ENCODE measurements at regions not wholly inside any gene's neighbourhood (a gene's known extent, or its start where the extent isn't known, plus 50 kb on each side); places are given as distances from the start of the nearest gene placed in this dataset.

DNA sequence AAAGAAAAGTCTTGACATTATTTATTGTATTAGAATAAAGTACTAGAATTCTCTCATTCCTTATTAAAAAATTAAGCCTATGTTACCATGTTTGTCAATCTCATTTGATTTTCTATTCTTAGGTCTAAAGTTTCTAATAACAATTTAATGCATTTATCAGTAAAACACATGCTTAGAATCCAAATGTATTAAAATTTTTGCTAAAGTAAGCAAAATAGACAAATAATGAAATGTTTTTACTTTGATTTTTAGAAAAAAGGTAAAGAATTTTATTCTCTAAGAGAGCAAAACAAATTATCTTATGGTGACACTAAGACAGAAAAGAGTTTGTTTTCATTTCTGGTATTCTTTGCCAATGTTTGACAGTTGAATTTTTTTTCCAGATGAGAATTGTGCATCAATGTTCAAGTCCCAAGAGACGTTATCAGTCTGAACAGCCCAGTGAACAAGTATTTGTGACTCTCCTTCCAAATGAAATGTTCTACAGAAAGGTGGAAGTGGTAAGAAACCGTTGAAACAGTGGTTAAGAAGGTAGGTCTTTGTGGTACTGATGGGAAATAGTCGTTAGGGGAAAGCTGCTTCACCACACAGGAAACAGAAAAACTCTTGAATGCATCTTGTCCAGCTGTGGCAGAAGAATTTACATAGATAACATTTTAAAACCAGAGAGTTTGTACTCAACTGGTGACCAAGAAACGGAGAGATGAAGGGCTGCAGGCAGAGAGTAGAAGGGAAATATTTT lies 402.5 kb downstream of the PTPRC start (continued):
- TF ChIP-seq, protein P1, sequence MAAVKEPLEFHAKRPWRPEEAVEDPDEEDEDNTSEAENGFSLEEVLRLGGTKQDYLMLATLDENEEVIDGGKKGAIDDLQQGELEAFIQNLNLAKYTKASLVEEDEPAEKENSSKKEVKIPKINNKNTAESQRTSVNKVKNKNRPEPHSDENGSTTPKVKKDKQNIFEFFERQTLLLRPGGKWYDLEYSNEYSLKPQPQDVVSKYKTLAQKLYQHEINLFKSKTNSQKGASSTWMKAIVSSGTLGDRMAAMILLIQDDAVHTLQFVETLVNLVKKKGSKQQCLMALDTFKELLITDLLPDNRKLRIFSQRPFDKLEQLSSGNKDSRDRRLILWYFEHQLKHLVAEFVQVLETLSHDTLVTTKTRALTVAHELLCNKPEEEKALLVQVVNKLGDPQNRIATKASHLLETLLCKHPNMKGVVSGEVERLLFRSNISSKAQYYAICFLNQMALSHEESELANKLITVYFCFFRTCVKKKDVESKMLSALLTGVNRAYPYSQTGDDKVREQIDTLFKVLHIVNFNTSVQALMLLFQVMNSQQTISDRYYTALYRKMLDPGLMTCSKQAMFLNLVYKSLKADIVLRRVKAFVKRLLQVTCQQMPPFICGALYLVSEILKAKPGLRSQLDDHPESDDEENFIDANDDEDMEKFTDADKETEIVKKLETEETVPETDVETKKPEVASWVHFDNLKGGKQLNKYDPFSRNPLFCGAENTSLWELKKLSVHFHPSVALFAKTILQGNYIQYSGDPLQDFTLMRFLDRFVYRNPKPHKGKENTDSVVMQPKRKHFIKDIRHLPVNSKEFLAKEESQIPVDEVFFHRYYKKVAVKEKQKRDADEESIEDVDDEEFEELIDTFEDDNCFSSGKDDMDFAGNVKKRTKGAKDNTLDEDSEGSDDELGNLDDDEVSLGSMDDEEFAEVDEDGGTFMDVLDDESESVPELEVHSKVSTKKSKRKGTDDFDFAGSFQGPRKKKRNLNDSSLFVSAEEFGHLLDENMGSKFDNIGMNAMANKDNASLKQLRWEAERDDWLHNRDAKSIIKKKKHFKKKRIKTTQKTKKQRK (IDR thresholded peaks at IDR 0.05; ENCODE audit: low read depth, low read length) = no peak
- no peak for TF ChIP-seq SRF (IDR thresholded peaks at IDR 0.05; ENCODE audit: low read depth in 2 of 2, low read length in 2 of 2)
- TF ChIP-seq NFXL1 (IDR thresholded peaks at IDR 0.05; ENCODE audit: borderline replicate concordance) = no peak
- no peak for TF ChIP-seq HCFC1 (IDR thresholded peaks at IDR 0.05; ENCODE audit: low read length)
- peak; percentile 68 for TF ChIP-seq BMI1 (IDR thresholded peaks at IDR 0.05; ENCODE audit: borderline replicate concordance)
- TF ChIP-seq SREBF2 (IDR thresholded peaks at IDR 0.05; ENCODE audit: low read length) = no peak
- TF ChIP-seq ZNF622 (IDR thresholded peaks at IDR 0.05) = no peak
- TF ChIP-seq HDAC6 (IDR thresholded peaks at IDR 0.05; ENCODE audit: unreplicated experiment) = no peak
- TF ChIP-seq POLR2AphosphoS2 (IDR thresholded peaks at IDR 0.05; ENCODE audit: low read depth, low read length) = no peak
- TF ChIP-seq, protein P2, sequence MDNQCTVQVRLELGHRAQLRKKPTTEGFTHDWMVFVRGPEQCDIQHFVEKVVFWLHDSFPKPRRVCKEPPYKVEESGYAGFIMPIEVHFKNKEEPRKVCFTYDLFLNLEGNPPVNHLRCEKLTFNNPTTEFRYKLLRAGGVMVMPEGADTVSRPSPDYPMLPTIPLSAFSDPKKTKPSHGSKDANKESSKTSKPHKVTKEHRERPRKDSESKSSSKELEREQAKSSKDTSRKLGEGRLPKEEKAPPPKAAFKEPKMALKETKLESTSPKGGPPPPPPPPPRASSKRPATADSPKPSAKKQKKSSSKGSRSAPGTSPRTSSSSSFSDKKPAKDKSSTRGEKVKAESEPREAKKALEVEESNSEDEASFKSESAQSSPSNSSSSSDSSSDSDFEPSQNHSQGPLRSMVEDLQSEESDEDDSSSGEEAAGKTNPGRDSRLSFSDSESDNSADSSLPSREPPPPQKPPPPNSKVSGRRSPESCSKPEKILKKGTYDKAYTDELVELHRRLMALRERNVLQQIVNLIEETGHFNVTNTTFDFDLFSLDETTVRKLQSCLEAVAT (IDR thresholded peaks at IDR 0.05) = peak; percentile 96
- no peak for TF ChIP-seq POLR2AphosphoS5 (IDR thresholded peaks at IDR 0.05; ENCODE audit: low read length)
- TF ChIP-seq LARP7 (IDR thresholded peaks at IDR 0.05) = no peak
- TF ChIP-seq PML (IDR thresholded peaks at IDR 0.05; ENCODE audit: low read length) = peak; percentile 79; the same call in 1 of the 2 replicates
- TF ChIP-seq E2F8 (IDR thresholded peaks at IDR 0.05; ENCODE audit: low read depth, partially characterized antibody) = peak; percentile 26
- TF ChIP-seq NRF1 (conservative IDR thresholded peaks at IDR 0.05; ENCODE audit: low read depth, low read length) = no peak
- TF ChIP-seq NFIC (IDR thresholded peaks at IDR 0.05; ENCODE audit: low read depth, low read length) = peak; percentile 95
- peak; percentile 82 for TF ChIP-seq EED (IDR thresholded peaks at IDR 0.05; ENCODE audit: low read depth)
- TF ChIP-seq CUX1 (IDR thresholded peaks at IDR 0.05; ENCODE audit: insufficient replicate concordance, low read depth, low read length) = no peak
